ENCODE measurements at regions not wholly inside any gene's neighbourhood (a gene's known extent, or its start where the extent isn't known, plus 50 kb on each side); places are given as distances from the start of the nearest gene placed in this dataset.

GRCh38 chr6:14284969-14285590 is 167.5 kb downstream of the CD83 start:
- TF ChIP-seq CTCF (IDR thresholded peaks at IDR 0.05), result no peak
- TF ChIP-seq POLR2A (IDR thresholded peaks at IDR 0.05), result no peak

All from body of pancreas (tissue), 4 donors.